Nucleus accumbens (tissue), 56 donors: ENCODE measurements at regions not wholly inside any gene's neighbourhood (a gene's known extent, or its start where the extent isn't known, plus 50 kb on each side); places are given as distances from the start of the nearest gene placed in this dataset.
"Not testable (repeated sequence)": the region's sequence is repeated elsewhere in the genome, so short reads cannot be mapped to it uniquely, and the experiment has no call there.

Experiments
- DNase-seq, 56 donors: peaks; one replicate each; lab custom pipeline; 2025; lab: John Stamatoyannopoulos, UW

DNA sequence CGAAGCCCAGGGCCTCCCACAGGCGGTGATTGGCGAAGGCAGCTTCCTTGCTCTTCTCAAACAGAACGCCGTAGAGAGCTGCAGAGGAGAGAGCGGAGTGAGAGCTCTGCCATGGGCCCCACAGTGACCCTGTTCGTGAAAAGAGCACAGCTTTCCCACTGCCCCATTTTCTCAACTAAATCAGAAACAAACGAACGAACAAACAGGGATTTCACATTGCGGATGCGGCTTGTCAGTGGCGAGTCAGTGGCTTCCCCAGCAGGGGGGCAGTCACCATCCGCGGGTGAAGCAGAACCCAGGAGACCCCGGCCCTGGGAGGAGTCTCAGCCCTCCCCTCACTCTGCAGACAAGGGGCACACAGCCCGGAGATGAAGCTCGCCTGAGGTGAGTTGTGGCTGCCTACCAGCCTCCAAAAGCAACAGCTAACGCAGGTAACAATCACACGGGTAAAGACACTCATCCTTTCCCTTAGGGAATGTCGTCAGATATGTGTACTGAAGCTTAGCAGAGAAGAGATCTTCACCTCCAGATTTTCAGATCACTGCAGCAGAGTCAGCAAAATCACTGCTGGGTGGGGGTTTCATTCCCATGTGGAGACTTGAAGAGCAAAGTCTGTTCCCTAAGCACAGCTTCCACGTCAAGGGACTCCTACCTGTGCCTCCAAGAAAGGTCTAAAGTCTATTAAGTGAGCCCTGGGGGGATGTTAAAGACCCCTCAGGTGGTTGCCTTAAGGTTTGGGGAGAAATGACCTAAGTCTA is 51.2 kb upstream of the GPR31 start:
- DNase-seq: no peak

DNA sequence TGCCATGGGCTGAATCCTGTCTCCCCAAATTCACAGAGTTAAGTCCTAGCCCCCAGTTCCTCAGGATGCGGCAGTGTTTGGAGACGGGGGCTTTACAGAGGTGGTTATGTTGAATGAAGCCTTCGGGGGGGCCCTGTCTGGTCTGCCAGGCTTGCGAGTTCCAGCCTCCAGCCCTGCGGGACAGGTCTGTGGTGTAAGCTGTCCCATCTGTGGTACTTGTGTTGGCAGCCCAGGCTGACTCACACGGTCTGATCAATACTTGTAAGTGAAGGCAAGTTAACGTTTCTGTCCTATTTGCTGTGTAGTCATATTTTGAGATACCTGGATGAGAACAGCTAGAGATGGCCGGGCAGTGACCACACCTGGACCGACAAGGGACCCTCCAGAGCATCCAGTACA is 51.8 kb upstream of the GPR31 start:
- DNase-seq: no peak

DNA sequence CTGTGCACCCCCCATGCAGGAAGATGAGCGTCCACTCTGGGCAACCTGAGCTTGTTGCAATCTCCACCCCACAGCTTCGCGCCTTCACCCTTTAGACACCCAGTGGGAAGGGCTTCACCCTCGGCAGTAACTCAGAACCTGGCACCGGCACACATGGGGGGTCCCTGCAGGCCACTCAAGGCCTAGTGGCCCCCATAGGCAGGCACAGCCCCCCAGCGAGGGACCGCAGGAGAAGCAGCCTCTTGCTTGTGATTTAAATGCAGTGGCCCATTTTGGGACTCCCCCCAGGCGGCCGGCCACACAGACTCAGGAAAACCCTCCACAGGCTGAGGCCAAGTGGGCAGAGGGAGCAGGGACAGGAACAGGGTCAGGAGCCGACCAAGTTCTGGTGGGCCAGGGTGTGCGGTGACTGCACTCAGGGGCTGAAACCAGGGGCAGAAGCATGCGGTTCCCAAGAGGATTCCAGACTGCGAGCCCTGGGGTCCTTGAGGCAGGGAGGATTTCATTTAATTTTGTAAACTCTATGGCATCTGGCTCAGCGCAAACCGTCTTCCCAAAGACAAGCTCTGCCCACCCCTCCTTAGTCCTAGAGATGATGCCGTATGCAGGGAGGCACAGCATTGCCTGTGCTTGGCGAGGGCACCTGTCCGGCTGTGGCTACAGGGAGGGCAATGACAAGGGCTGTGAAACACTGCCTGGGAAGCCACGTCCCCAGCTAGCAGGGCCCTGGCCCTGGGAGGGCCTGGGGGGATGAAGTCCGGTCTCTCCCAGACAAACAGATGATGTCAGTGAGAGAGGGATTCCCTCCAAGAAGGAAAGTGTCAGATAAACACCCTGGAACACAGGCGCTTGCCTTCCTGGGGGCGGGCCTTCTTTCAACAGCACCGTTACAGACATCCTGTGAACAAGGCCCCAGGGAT is 52.9 kb upstream of the GPR31 start:
- no peak for DNase-seq

DNA sequence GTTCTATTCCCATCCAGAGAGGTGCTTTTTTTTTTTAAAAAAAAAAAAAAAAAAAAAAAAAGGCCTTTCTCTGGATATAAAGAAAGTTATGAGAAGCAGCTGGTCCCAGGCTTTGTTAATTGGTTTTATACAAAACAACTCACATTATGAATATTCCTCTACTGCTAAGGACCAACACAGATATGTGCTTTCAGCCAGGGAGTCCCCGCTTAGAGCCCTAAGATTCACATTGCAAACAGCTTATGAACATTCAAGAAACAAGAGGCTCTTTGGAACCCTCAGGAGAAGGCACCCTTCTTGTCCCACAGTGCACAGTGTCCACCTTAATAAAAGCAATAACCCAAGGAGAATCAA is 53.5 kb upstream of the GPR31 start:
- DNase-seq: no peak

DNA sequence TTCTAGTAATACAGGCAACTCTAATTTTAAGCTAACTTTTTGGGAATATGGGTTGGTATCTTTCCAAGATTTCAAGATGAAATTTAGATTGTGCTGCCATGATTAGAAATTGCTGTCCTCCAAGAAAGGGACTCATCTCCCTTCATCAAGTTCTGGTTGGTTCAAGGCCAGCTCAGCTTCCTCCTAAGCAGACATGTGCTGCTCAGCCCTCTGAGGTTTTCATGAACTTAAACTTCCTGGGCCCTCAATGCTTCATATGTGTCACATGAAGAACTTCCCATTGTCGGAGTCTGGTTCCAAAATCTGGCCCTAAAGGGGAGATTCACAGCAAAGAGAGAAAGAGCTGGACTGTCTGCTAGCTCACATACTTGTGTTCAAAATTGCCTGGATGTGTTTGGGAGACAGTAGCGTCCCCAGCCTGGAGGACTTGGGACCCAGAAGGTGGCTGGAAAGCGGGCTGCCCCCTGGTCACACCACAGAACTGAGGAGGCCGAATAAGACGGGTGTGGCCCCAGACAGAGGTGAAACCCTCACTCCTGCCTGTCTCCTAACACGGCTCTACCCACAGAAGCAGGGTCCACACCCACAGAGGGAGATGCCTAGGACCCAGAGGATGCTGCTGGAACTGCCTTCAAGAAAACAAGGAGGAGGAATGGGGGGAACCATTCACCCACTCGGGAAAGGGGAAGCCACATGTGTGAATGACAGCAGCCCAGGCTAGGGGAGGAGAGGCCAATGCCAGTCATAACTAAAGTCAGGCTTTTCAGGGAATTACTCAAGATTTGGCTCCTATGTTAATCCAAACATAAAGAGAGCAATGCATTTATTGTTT is 54.3 kb upstream of the GPR31 start:
- peak in 1 of 56 donors; percentile 7 for DNase-seq

DNA sequence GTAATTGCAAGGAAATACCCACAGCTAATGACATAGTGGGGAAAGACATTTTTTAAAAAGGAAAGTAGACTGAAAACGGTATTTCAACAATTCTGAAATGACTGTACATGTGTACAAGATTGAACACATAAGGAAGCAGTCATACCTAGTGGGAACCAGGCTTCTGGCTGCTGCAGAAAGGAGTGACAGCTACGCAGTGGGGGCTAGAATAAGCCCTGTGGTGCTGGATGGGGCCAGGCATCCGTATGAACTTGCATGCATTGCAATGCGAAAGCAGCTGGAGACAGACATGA is 54.9 kb upstream of the GPR31 start:
- no peak for DNase-seq

DNA sequence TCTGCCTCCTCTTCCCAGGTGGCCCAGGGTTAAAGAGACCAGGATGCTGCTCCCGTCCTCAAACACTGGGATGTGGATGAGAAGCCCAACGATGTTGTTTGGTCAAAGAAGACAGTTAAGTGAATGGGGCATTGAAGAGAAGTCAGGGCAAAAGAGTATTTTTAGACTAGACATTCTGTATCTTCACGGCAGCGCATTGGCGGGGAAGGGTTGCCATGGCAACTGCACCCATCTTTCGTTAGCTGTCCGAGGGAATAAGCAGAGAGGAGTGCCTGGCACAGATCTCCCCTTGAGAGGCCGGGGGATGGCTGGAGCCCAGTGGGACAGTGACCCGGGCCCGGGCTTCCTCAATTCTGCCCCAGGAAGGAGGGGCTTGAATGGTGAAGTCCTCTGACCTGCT is 56.4 kb upstream of the GPR31 start:
- peak in 34 of 56 donors; percentile 4 to 83 (median 24) for DNase-seq

DNA sequence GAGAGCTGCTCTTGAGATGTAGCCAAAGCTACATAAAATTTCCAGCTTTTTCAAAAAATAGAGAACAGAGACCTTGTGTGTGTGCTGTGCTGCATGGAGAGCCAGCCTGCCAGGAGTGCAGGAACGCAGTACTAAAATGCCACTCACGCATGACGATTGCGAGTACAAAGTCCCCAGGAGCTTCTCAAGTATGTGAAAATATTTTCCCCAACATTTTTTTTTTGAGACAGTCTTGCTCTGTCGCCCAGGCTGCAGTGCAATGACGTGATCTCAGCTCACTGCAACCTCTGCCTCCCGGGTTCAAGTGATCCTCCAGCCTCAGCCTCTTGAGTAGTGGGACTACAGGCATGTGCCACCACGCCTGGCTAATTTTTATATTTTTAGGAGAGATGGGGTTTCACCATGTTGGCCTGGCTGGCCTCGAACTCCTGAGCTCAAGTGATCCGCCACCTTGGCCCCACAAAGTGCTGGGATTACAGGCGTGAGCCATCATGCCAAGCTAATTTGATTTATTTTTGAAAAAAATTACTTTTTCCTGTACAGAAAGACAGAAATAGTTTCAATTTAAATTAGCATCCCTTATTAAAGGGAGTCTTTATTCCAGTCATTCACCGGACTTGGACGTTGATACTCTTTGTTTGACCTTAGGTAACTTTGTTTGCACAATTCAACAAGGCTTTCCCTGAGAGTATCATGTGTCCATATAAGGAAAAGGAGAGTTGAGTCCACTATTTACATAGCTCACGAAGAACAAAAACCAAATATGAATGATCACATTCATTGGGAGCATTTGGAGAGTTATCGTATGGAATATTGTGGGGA is 57.9 kb upstream of the GPR31 start:
- not testable (repeated sequence) for DNase-seq

DNA sequence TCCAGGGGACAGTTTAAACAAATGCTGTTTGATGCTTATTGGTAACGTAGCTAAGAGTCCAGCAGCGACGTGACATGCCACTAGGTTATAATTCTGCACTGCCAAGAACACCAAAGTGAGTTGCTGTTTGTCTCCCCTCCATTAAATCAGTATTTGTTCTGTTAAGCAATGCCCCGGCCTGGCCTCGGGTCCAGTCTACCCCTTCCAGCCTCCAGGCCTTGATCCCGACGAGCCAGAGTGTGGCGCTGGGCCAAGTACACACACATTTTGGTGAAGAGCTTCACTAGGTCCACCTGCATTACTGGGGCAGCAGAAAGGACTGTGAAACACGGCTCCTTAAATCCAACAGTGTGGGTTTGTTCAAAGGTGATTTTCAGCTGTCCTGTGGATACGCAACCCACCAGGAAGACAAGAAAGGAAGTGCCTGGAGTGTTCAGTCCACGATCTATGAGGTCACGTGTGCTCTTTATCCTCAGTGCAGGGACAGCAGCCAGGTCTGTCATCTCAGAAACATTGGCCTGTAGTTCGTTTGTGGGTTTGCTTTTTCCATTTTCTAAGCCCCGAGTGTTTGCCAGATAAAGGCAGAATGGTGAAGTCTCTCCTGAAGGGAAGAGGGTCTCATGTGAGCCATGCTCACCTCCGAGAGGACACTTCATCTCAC is 58.7 kb upstream of the GPR31 start:
- DNase-seq: not testable (repeated sequence)

DNA sequence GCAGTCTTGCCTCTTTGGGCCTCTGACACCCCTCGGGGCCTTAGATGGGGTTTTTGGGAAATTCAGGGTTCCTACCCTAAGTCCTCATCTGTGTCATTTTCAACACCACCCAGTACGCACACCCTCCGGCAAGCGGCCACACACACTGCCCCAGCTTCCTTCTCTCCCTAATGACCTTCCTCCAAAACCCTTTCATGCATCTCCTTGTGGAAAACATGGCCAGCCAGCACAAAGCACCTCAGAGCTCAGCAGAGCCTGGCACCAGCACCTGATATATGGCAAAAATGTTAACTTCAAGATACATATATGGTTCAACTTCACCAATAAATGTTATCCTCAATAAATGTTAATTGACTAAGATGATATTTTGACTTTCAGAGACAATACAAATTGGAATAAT is 59.3 kb upstream of the GPR31 start:
- not testable (repeated sequence) for DNase-seq

DNA sequence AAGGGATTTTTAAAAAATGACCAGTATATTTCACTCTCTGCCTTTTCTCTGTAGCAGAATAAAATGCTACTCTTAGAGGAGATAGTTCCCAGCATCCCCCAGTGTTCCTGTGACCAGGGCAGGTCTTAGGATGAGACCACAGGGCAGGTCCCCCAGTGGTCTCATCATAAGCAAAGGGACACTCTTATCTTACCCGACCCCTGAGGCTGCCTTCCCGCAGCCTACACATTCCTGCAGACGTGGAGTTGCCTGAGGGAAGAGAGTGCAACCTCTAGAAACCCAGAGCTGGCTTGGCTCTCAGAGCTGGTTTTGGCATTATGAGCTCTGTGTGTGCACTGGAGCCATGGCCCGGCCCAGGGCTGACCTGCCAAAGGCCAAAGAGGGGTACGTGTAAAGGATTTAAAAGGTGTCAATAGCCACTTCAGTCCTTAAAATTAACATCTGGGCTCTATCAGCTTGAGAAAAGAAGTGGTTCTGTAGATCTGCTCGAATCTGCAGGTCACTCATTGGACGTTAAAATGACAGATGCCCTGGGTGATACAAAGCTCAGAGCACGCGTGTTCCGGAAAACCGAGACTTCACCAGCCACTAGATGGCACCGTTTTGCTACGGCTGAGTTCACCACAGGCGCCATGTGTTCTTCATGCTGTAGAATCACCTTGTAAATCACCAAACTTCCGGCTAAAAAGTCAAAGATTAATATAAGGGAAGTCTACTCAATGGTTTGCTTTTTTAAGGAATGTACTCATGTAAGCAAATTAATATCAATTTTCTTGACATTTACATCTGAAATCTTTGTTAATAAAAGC is 60.4 kb upstream of the GPR31 start:
- DNase-seq: peak in 4 of 56 donors; percentile 8 to 12 (median 10)

DNA sequence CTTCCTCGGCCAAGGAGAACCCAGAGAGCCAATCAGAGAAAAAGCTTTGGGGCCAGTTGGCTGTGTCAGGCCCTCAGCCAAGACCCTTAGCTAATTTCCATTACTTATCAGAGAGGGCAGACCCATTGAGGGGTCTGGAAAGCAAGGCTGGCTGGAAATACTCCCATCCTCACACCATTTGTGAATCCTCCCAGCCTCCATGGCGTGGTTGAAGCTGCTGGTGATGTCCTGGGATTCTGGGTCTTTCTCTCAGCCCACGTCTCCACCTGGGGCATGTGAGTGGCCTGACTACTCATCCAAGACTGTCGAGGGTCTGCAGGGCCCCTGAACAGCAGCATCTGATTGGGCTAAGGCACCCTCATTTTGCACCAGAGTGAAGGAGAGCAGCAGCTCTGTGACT is 61.3 kb upstream of the GPR31 start:
- not testable (repeated sequence) for DNase-seq

DNA sequence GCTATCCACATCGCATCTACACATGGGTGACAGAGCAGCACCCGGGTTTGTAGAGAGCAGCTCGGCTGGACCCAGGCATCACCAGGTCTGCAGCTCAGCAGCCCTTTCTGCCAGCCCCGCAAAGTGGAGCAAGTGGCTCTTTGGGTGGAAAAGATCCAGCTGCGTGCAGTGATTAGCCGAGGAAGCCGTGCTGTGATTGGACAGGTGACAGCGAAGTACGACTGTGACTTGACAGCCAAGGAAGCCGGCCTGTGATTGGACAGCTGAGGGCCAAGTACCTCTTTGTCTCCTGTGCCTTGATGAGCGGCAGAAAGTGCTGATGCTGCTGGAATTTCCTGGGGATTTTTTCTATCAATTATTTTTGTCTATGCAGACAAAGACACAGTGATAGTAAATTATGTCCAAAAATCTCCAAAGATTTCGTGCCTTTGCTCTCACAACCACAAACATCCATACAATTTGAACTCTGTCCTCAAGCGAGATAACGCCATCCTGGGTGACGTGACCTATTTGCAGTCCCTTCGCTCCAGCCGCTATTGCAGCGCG is 62.3 kb upstream of the GPR31 start:
- DNase-seq: peak in 1 of 56 donors; percentile 18

DNA sequence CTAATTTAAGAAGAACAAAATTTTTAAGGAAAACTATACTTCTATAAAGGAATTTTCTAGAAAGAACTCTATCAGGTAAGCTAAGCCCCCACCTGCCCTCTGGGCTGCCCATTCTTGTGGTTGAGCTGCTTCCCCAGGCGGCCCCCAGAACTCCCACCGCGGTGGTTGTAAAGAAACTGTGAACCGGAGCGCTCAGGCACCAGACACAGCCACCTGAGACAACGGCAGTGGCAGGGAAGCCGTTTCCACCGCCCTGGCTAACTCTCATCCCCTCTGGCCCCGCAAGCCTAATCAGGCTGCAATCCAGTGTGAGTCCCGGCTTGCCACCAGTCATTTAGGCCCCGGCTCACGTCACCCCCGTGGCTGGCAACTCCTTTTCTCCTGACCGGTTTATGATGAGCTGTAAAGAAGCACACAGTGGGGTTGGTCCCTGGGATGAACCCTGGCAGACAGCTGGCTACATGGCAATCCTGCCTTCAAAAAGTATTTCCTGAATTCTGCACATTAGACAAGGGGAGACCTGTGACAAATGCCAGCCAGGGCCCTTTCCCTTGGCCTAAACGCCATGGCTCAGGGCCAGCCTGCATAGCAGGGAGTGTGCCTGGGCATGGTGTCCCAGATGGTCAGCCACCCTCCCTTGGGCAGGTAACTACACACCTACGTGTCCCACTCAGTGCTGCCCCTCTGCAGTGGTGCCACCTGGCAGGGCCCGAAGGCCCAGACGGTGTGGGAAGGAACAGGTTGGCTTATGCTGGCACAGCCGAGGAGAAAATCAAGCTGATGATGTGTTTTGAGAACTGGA is 63.8 kb upstream of the GPR31 start:
- DNase-seq: no peak

DNA sequence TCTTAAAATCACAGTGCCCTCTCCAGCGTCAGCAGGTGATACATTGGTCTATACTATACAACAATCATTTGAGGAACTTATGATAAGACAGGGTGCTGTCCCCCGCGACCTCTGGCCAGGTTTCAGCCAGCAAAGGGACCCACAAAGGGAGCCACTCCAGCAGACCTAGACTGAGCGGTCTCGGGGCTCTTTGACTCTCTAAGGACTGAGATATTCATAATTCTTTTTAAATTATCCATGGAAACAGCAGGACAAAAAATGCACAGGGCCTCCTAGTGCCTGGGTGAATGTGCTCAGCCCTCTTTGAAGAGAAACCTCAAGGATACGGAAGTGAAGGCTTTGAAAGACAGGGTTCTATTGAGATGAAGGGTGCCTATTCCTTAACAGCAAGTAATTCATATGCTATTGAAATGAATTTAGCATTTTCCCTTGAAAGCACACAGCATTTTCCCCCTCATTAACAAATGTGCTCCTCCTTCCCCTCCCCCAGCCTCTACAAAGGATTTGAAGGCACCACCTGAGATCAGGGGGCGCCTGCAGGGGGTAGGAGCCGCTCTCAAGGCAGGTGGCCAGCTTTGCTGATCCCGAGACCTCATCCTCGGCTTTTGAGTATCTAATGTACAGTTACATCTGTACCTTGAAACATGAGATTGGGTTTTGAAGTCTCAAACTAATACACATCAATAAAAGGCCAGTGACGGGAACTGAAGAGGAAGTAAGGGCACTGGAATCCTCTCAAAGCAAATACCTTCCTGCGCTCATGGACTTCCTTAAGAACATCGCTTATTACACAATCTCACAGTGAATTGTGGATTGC is 65.3 kb upstream of the UNC93A start:
- not testable (repeated sequence) for DNase-seq

DNA sequence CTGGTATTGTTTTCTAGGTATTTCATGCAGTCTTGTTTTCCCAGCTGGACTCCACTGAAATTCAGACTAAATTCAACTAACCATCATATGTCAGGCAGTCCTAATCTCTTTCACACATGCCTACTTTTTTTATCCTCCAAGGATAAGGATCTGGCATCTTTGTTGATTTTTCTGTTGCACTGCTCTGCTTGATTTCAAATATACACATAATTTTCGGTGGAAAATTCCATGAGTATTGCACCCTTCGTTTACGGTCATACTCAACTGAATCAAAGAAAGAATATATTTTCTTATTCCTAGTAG is 64.8 kb upstream of the UNC93A start:
- DNase-seq: no peak

DNA sequence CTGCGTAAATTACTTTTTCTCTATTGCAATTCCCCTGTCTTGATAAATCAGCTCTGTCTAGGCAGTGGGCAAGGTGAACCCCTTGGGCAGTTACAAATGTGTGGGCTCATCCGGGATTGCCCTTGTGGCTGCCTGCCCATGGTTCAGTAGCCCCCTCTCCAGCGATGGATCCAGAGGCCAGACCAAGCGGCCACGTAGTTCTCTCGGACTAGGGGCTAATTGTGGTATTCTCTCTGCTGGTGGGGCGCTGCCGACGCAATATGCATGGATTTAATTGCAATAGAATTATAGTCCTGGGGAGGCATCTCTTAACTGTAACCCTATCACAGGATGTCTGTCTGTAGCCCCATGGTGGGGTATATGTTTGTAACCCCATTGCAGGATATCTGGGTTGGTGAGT is 64.3 kb upstream of the UNC93A start:
- no peak for DNase-seq
